AG09319 (cell line): ENCODE measurements at regions not wholly inside any gene's neighbourhood (a gene's known extent, or its start where the extent isn't known, plus 50 kb on each side); places are given as distances from the start of the nearest gene placed in this dataset.

ENCODE experiments used
- DNase-seq: peaks from one replicate; pipeline ENCODE4 v3.0.0-alpha.2; 2010; ENCODE audit warnings: low read depth; ENCODE audit errors: extremely low read depth
- CTCF ChIP-seq: IDR thresholded peaks from 2 replicates; pipeline ENCODE4 v1.5.1; 2011; ENCODE audit warnings: low read depth, mild to moderate bottlenecking, inconsistent platforms, low read length, moderate library complexity

DNA sequence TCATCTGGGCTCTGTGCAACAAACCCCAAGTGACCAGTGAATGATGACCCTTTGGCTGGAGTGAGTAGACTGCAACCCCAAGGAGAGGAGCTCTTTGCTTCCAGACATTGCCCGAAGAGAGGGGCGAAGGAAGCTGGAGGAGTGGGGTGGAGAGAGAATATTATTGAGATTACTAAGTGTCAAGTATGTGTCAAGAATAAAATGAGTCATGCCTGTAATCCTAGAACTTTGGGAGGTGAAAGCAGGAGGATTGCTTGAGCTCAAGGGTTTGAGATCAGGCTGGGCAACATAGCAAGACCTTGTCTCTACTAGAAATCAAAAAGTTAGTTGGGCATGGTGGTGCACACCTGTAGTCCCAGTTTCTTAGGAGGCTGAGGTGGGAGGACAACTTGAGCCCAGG, 142.0 kb upstream of the CCL2 start:
- DNase-seq: no peak
- no peak for TF ChIP-seq CTCF

DNA sequence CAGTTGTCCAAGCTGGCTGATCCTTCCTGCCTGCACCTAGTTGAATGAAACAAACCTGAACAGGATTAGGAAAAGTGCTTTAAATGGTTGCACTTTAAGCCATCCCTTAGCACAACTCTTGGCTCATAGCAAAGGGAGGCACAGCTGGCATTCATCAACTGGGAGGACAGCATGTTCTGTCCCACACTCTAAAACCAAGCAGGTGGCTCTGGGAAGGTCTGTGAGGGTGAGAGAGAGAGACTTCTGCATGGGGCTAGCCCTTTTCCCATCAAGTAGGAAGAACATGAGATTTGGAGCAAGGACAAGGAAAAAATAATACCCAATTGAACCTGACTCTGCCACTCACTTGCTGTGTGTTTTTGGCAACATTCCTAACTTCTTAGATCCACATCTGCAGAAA, 140.9 kb upstream of the CCL2 start:
- no peak for DNase-seq
- TF ChIP-seq CTCF: no peak

DNA sequence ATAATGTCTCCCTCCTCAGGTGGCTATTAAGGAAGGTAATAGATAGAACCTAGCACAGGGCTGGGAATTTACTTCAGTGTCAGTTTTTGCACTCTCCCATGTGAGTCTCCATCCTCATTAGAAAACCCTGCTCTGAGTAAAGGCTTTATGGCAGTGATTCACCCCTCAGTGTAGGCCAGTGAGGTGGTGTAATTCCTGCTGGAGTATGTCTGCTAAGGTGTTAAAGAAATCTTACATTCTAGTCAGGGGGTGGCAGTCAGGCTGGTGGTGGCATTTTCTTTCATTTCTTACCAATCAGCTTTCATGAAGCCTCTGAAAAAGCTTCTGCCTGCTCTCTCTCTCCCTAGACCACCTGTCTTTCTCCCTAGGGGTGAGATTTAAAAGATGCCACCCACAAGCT, 138.8 kb upstream of the CCL2 start:
- no peak for DNase-seq
- TF ChIP-seq CTCF: no peak

DNA sequence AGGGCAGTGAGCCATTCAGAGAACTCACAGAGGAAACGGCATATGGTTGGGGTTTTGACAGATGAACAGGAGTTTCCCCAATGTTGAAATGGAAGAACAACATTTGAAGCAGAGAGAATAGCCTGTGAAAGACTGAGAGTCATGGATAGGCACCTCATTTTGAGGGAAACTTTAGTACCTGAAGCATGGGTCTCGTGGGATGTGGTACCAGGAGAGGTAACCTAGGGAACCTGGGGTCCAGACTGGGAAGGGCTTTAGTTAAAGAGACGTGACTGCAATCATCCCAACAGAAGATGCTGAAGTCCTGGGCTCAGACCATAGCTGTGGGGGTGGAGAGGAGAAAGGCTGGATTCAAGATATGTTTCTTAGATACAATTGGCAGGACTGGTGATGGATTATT, 137.8 kb upstream of the CCL2 start:
- TF ChIP-seq CTCF: no peak

DNA sequence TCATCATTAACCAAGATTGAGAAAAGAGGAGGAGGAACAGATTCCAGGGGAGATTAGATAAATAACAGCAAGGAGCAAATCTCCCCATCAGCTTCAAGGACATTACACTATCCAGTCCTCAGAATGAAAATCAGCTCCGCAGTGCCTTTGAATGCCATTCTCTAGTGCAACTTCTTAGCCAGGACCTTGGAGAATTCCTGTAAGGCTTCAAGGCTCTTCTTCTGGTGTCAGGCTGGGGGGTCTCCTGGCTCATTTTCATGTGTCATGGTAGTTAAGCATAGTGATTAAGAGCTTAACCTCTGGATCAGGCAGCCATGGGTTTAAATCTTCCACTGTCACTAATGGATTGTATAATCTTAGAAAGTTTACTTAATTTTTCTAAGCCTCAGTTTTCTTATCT, 137.3 kb upstream of the CCL2 start:
- no peak for TF ChIP-seq CTCF
- no peak for DNase-seq

More for the DNA sequence above, 137.8 kb upstream of the CCL2 start:
- no peak for DNase-seq

GRCh38 chr17:34118564-34118963, 136.5 kb upstream of the CCL2 start:
- TF ChIP-seq CTCF: no peak
- no peak for DNase-seq

DNA sequence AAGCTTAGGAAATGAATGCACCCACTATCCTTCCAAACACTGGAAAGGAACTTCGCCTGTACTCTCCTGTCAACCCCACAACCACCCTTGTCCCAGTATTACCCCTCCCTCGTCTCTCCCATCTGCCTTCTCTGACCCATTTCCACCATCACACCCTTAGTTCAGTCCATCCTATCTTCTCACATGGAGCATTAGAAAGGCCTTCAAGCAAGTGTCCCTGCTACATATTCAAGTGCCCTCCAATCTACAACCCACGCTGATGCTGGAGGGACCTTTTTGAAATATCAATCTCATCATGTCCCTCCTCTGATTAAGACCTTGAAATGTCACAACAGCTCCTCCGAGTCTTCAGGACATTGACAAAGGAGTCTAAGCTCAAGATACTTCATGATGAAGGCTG, 133.8 kb upstream of the CCL2 start:
- TF ChIP-seq CTCF: no peak
- no peak for DNase-seq

- no peak for TF ChIP-seq CTCF
- no peak for DNase-seq
Measured at GRCh38 chr17:34122515-34122914, 132.6 kb upstream of the CCL2 start.
